Ectodermal cell (in vitro differentiated cells): ENCODE measurements at regions not wholly inside any gene's neighbourhood (a gene's known extent, or its start where the extent isn't known, plus 50 kb on each side); places are given as distances from the start of the nearest gene placed in this dataset.

ENCODE experiments used
- H3K27ac ChIP-seq: 2 replicates; pipeline ENCODE4 v1.7.0; 2013; ENCODE audit warnings: mild to moderate bottlenecking, low read depth, low read length; ENCODE audit not compliant: insufficient read depth, poor library complexity, severe bottlenecking
- H3K27me3 ChIP-seq: 2 replicates; pipeline ENCODE4 v1.7.0; 2013; ENCODE audit warnings: mild to moderate bottlenecking, low read length; ENCODE audit not compliant: insufficient read depth, control insufficient read depth, poor library complexity, severe bottlenecking
- H3K36me3 ChIP-seq: one replicate; pipeline ENCODE4 v1.7.0; 2013; ENCODE audit warnings: low read length; ENCODE audit not compliant: control insufficient read depth, insufficient read depth
- H3K4me1 ChIP-seq: one replicate; pipeline ENCODE4 v1.7.0; 2013; ENCODE audit warnings: low read length; ENCODE audit not compliant: control insufficient read depth, insufficient read depth
- H3K4me3 ChIP-seq: 2 replicates; pipeline ENCODE4 v1.7.0; 2013; ENCODE audit warnings: low read depth, low read length, control low read depth; ENCODE audit not compliant: insufficient read depth
- H3K9me3 ChIP-seq: 2 replicates; pipeline ENCODE4 v1.7.0; 2013; ENCODE audit warnings: mild to moderate bottlenecking, low read length, moderate library complexity; ENCODE audit not compliant: control insufficient read depth
- WGBS, 2 experiments: methylation state at CpG; one replicate each; pipeline ENCODE4 v1.1.7; 2013; ENCODE audit warnings: missing lambda C conversion rate in 2 of 2; 5-methylcytosine and 5-hydroxymethylcytosine counted together

DNA sequence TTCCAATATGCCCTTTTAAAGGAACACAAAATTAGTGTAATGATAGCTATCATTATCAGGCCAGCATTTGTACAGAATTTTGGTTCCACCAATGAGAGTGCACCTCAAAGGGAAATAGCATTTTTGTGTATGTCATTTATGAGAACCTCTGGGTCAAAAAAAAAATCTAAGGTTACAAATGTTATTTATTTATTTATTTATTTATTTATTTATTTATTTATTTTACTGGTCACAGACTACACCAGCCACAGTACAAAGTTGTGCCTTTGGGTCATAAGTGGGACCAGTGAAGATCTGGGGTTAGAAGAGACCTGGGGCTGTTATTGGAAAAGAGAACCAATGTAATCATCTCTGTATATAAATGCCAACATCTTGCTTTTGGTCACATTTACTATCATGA, 523.9 kb downstream of the CETN3 start:
- H3K4me3 ChIP-seq, result no peak overlapping the region
- no peaks in the 10 kb centered on the region for H3K9me3 ChIP-seq
- H3K36me3 ChIP-seq, result no peaks in the 10 kb centered on the region
- no peaks in the 10 kb centered on the region for H3K4me1 ChIP-seq
- H3K27me3 ChIP-seq, result no peaks in the 10 kb centered on the region
- H3K27ac ChIP-seq, result no peak overlapping the region

DNA sequence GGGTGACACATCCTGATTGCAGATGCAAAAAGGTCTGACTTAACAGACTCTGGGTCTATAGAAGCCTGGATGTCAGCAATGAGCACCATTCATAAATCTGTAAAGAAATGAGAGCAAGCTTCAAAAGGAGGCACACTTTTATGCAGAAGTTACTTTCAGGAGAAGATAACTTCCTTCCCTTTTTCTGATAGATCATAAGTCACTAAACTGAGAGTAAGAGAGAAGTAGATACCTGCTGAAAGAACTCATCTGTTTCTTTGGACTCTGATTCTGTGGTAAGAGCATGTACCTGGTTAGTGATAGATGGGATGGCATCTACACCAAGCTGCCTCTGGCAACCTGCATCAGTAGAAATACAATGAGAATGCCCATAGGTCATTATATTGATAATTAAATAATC, 525.6 kb downstream of the CETN3 start:
- Histone ChIP-seq H3K27me3 (no peaks in the 10 kb centered on the region), H3K4me3 (no peak overlapping the region), H3K9me3 (no peaks in the 10 kb centered on the region), H3K4me1 (no peaks in the 10 kb centered on the region), H3K36me3 (no peaks in the 10 kb centered on the region), H3K27ac (no peak overlapping the region)

DNA sequence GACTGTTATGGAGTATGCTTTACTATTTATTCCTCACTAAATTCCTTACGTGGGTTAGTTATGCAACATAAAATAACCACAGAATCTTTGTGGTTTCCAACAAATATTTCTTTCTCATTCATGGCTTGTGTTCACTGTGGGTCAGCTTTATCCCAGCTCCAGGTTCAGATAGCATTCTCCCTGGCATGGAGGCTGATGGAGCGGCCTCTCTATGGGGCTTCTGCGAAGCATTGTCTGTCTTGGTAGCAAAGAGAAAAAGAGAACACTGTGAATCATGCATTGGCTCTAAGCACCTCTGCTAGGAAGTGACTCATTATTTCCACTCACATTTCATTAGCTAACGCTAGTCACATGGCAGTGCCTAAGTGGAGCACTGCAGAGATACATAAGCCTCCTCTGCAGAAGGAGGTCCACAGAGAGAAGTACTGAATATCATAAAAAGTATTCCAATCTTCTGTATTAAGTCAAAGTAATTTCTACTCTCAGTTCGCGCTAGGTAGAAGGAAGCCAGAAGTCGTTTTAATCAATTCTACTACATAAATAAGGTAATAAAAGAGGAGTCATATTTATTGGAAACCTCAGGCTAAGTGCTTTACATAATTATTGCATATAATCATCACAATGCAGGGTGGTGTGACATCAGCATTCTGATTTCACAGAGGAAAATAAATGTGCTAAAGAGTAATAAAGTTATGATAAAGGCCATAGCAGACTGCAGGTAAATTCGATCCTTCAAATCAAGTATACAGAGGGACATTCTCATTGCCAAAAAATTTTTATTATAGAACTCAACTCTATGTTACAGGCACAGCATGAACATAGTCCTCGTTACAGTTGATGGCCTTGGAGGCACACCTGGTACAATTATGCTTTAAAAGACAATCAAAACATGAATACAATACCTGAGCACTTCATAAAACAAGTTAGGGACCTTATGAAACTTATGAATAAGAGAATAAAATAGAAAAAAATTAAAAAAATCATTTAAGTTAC, 531.1 kb downstream of the CETN3 start:
- no peaks in the 10 kb centered on the region for H3K36me3 ChIP-seq
- no peak overlapping the region for H3K4me3 ChIP-seq
- no peak overlapping the region for H3K27ac ChIP-seq
- 87 to 95% methylated on average over 5 to 6 of the region's 9 CpGs for WGBS, 2 experiments
- no peaks in the 10 kb centered on the region for H3K27me3 ChIP-seq
- no peaks in the 10 kb centered on the region for H3K4me1 ChIP-seq
- H3K9me3 ChIP-seq, result no peaks in the 10 kb centered on the region

DNA sequence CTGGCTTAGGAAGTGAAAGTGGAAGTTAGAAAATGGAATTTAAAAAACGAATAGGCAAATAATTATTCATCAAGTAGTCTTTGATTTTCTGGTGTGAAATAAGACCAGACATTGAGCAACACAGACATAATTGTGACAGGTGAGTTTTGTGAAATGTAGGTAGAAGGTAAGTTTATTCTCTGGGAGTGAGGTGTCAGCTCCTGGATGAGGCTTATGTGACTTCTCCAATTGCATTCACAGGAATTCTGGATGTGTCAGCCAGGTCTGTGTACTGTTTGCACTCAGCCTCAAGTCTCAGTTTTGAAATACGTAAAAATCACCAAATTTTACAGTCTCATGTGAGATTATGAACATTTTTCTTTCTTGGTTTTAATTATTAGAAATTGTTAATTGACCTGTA, 537.6 kb downstream of the CETN3 start:
- H3K27me3 ChIP-seq, result no peaks in the 10 kb centered on the region
- H3K9me3 ChIP-seq, result no peaks in the 10 kb centered on the region
- no peaks in the 10 kb centered on the region for H3K4me1 ChIP-seq
- WGBS, 2 experiments, result 89 to 96% methylated on average over 1 to 2 of the region's 2 CpGs
- H3K4me3 ChIP-seq, result no peak overlapping the region
- no peaks in the 10 kb centered on the region for H3K36me3 ChIP-seq
- H3K27ac ChIP-seq, result no peak overlapping the region

DNA sequence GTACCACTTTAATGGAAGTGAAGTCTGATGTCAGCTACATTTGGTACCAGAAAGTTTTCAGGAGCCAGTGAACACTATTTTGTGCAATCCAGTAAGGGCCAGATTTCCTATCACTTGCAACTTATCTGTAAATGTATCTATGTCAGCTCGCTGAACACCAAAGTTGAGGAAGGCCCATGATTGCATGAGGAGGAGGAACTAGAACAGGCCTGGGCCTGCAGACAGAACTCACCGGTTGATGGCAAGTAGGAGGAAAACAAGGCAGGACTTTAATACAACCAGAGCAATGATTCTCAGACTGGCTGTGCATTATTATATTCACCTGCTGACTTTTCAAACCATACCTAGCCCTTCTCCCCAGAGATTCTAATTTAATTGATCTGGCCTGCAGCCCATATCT, 540.2 kb downstream of the CETN3 start:
- 86 to 91% methylated on average over 2 of the region's 2 CpGs for WGBS, 2 experiments
- Histone ChIP-seq H3K4me1 (no peaks in the 10 kb centered on the region), H3K36me3 (no peaks in the 10 kb centered on the region), H3K27me3 (no peaks in the 10 kb centered on the region), H3K4me3 (no peak overlapping the region), H3K9me3 (no peaks in the 10 kb centered on the region), H3K27ac (no peak overlapping the region)

DNA sequence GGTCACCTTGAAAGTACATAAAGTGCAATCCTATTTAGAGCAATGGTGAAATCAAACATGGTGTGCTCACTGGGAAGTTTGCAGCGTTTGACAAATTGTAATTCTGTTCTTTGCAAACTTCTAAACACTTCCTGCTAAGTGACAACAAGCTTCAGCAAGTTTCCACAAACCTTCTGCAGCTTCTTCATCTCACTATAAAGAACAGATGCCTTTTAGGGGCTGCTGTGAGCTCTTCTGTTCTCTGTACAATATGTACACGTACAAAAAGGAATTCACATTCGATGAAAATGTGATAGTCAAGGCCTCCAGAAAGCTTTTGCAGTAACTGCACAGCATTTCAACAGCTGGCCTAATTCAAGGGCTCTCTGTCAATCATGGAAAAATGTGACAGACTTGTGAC, 543.1 kb downstream of the CETN3 start:
- H3K27me3 ChIP-seq, result no peaks in the 10 kb centered on the region
- H3K36me3 ChIP-seq, result no peaks in the 10 kb centered on the region
- no peak overlapping the region for H3K4me3 ChIP-seq
- no peak overlapping the region for H3K27ac ChIP-seq
- H3K4me1 ChIP-seq, result no peaks in the 10 kb centered on the region
- WGBS, 2 experiments, result 97 to 98% methylated on average over 3 of the region's 3 CpGs
- no peaks in the 10 kb centered on the region for H3K9me3 ChIP-seq

DNA sequence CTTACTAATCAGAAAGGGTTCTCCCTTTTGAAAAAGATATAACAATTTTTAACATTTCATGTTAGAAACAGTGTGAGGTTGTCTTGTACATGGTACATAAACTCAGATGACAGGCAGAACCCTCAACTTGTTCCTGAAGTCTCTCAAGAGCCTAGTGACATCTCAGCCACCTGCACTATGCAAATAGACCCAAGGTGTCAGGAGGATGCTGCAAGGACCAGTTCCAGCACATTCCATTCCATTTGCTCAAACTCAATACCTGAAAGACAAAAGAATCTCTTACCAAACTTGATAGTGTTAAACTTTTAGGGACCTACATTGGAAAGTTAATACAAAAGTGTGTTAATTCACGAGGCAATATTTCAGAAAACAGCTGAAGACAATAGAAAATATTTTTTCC, 544.6 kb downstream of the CETN3 start:
- Histone ChIP-seq H3K9me3 (no peaks in the 10 kb centered on the region), H3K4me3 (no peak overlapping the region), H3K27me3 (no peaks in the 10 kb centered on the region), H3K4me1 (no peaks in the 10 kb centered on the region), H3K36me3 (no peaks in the 10 kb centered on the region), H3K27ac (no peak overlapping the region)
- 100% methylated on average over 1 of the region's 1 CpG; no CpG with 5 or more reads in 1 of the 2 experiments for WGBS, 2 experiments

DNA sequence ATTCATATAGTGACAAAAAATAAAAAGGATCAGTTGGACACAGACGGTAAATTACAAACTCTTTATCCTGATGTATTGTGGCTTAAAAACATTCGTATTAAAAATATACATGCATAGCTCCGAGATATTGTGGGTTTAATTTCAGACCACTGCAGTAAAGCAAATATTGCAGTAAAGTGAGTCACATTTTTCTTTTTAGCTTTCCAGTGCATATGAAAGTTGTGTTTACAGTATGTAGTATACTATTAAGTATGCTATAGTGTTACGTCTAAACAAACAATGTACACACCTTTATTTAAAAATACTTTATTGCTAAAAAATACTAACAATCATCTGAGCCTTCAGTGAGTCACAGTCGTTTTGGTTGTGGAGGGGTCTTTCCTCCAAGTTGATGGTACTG, 551.8 kb downstream of the CETN3 start:
- WGBS, 2 experiments, result 95 to 97% methylated on average over 4 of the region's 5 CpGs
- no peaks in the 10 kb centered on the region for H3K27me3 ChIP-seq
- H3K27ac ChIP-seq, result no peak overlapping the region
- no peaks in the 10 kb centered on the region for H3K9me3 ChIP-seq
- no peak overlapping the region for H3K4me3 ChIP-seq
- H3K36me3 ChIP-seq, result no peaks in the 10 kb centered on the region
- peaks cover 3% of the 10 kb centered on the region for H3K4me1 ChIP-seq

DNA sequence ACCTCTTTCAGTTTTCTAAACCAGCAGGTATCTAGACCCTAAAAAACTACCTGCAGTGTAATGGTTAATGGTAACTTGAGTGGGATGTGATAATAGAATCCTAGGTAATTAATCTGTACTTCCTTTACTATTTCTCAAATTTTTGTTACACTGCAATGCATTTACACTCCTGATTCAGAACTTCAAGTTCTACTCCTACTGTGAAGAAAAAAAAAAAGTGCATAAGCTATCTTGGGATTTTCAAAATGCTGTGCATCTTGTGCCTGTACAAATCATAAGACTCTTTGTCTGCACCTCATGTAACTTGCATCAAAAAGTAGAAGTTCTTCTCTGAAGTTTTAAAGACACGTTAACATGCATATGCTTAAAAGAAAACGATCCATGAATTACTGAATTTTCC, 554.1 kb downstream of the CETN3 start:
- Histone ChIP-seq H3K4me3 (no peak overlapping the region), H3K27me3 (no peaks in the 10 kb centered on the region), H3K4me1 (peaks cover 3% of the 10 kb centered on the region), H3K27ac (no peak overlapping the region), H3K9me3 (no peaks in the 10 kb centered on the region), H3K36me3 (no peaks in the 10 kb centered on the region)
- 90 to 95% methylated on average over 2 of the region's 2 CpGs for WGBS, 2 experiments

DNA sequence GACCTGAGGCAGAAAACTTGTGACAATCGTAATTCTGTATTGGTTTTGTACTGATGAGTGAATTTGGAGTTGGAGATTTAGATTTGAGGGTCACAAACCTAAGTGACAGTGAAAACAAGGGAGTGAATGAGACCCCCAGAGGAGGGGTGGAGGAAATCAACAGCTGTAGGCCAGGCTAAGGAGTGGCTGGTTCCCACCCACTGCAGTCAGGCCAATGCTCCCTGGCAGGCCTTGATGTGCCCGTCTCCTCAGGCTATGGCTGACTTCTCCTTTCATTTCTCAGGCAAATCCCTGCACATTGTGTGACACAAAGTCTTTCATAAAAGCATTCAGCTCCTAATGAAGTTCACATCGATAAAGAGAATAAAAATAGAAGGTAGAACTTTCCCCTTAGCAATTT, 557.6 kb downstream of the CETN3 start:
- no peaks in the 10 kb centered on the region for H3K36me3 ChIP-seq
- H3K4me3 ChIP-seq, result no peak overlapping the region
- H3K4me1 ChIP-seq, result peaks cover 3% of the 10 kb centered on the region
- no peaks in the 10 kb centered on the region for H3K9me3 ChIP-seq
- no peaks in the 10 kb centered on the region for H3K27me3 ChIP-seq
- WGBS, 2 experiments, result 73 to 82% methylated on average over 3 of the region's 3 CpGs
- H3K27ac ChIP-seq, result no peak overlapping the region
